GM12892 (cell line): ENCODE measurements at regions not wholly inside any gene's neighbourhood (a gene's known extent, or its start where the extent isn't known, plus 50 kb on each side); places are given as distances from the start of the nearest gene placed in this dataset.

Experiments used
- POLR2A ChIP-seq: IDR thresholded peaks from 2 replicates; pipeline ENCODE4 v1.6.1; 2011; ENCODE audit warnings: low read depth, low read length, control low read depth
- POLR2AphosphoS5 ChIP-seq: IDR thresholded peaks from 2 replicates; pipeline ENCODE4 v1.6.1; 2011; ENCODE audit warnings: low read depth, low read length, control low read depth
- TAF1 ChIP-seq: IDR thresholded peaks from 2 replicates; pipeline ENCODE4 v1.6.1; 2011; ENCODE audit warnings: low read depth, mild to moderate bottlenecking, control low read depth, low read length, borderline replicate concordance

GRCh38 chr16:85273293-85273692 lies 161.0 kb upstream of the CIBAR2 start:
- TF ChIP-seq POLR2A, result no peak
- no peak for TF ChIP-seq TAF1
- no peak for TF ChIP-seq POLR2AphosphoS5
